PC-3 (cell line): ENCODE measurements at regions not wholly inside any gene's neighbourhood (a gene's known extent, or its start where the extent isn't known, plus 50 kb on each side); places are given as distances from the start of the nearest gene placed in this dataset.

Experiments
- ATAC-seq: fragments of 200-7000 bp; cut with Tn5 transposase; 2 replicates; pipeline ENCODE4 v1.9.1; 2020; ENCODE audit warnings: mild to moderate bottlenecking, moderate library complexity
- BruUV-seq: library from RNA; stranded (reverse); fragments of 400-500 nt; replicated peaks from 2 replicates; lab custom pipeline; 2021; lab: Mats Ljungman, UMichigan
- CTCF ChIA-PET: fragments of 300-600 bp; sonication (Branson Sonifier 250); formaldehyde crosslinking; loops from one replicate; lab custom pipeline; 2022; ENCODE audit warnings: antibody characterized with exemption; lab: Charles Lee
- POLR2A ChIA-PET: fragments of 300-600 bp; sonication (Branson Sonifier 250); formaldehyde crosslinking; loops from one replicate; lab custom pipeline; 2022; ENCODE audit warnings: antibody characterized with exemption; ENCODE audit not compliant: unreplicated experiment; lab: Charles Lee
- DNase-seq: peaks from one replicate; pipeline ENCODE4 v3.0.0-alpha.2; 2015
- H2AFZ ChIP-seq: fragments of 300-600 bp; sonication (generic); 2 replicates; pipeline ENCODE4 v1.6.0; 2016; ENCODE audit warnings: antibody characterized with exemption, low read length
- H3F3A ChIP-seq: fragments of 300-600 bp; sonication (generic); one replicate; pipeline ENCODE4 v1.6.0; 2017; ENCODE audit warnings: antibody characterized with exemption, low read length, control low read depth, mild to moderate bottlenecking; ENCODE audit not compliant: unreplicated experiment
- H3K27ac ChIP-seq: fragments of 300-600 bp; sonication (generic); 2 replicates; pipeline ENCODE4 v1.5.1; 2016; ENCODE audit warnings: mild to moderate bottlenecking, low read length
- H3K27me3 ChIP-seq: fragments of 300-600 bp; sonication (generic); 2 replicates; pipeline ENCODE4 v1.6.1; 2016; ENCODE audit warnings: low read length, mixed read lengths
- H3K36me3 ChIP-seq: fragments of 300-600 bp; sonication (generic); 2 replicates; pipeline ENCODE4 v1.6.1; 2016; ENCODE audit warnings: low read depth, mixed run types, low read length, mixed read lengths
- H3K4me1 ChIP-seq: fragments of 300-600 bp; sonication (generic); 2 replicates; pipeline ENCODE4 v1.5.1; 2016; ENCODE audit warnings: low read length; ENCODE audit not compliant: insufficient read depth
- H3K4me2 ChIP-seq: fragments of 300-600 bp; sonication (generic); 2 replicates; pipeline ENCODE4 v1.6.0; 2016; ENCODE audit warnings: low read length
- H3K4me3 ChIP-seq: fragments of 300-600 bp; sonication (generic); 2 replicates; pipeline ENCODE4 v1.5.1; 2016; ENCODE audit warnings: mild to moderate bottlenecking, low read length, mixed read lengths
- H3K79me2 ChIP-seq: fragments of 300-600 bp; sonication (generic); 2 replicates; pipeline ENCODE4 v1.6.1; 2017; ENCODE audit warnings: low read length, mixed read lengths
- H3K9ac ChIP-seq: fragments of 300-600 bp; sonication (generic); 2 replicates; pipeline ENCODE4 v1.6.0; 2016; ENCODE audit warnings: mild to moderate bottlenecking, low read length
- H3K9me2 ChIP-seq: fragments of 300-600 bp; sonication (generic); replicated peaks from 2 replicates; pipeline ENCODE4 v1.6.1; 2016; ENCODE audit warnings: mixed run types, low read length, mixed read lengths
- H3K9me3 ChIP-seq: fragments of 300-600 bp; sonication (generic); 2 replicates; pipeline ENCODE4 v1.6.1; 2016; ENCODE audit warnings: low read length, mixed read lengths
- H4K20me1 ChIP-seq: fragments of 300-600 bp; sonication (generic); 2 replicates; pipeline ENCODE4 v1.6.1; 2016; ENCODE audit warnings: low read length, mixed read lengths
- EZH2 ChIP-seq: fragments of 300-600 bp; sonication (generic); IDR thresholded peaks from one replicate; pipeline ENCODE4 v1.6.1; 2017; ENCODE audit warnings: antibody characterized with exemption, mild to moderate bottlenecking, low read length; ENCODE audit not compliant: unreplicated experiment
- EZH2phosphoT487 ChIP-seq: fragments of 300-600 bp; sonication (generic); IDR thresholded peaks from 2 replicates; pipeline ENCODE4 v1.6.1; 2018; ENCODE audit warnings: mild to moderate bottlenecking, antibody characterized with exemption, low read length, borderline replicate concordance
- intact Hi-C: fragments of 100-400 bp; cut with micrococcal nuclease; formaldehyde crosslinking; loops from 2 replicates; pipeline ENCODE4 v1.9.0; 2023
- TF ChIP-seq, protein P1 (sequence below): fragments of 300-600 bp; sonication (generic); conservative IDR thresholded peaks from 2 replicates; pipeline ENCODE4 v1.5.1; 2017; ENCODE audit warnings: antibody characterized with exemption, low read depth, mild to moderate bottlenecking, low read length

DNA sequence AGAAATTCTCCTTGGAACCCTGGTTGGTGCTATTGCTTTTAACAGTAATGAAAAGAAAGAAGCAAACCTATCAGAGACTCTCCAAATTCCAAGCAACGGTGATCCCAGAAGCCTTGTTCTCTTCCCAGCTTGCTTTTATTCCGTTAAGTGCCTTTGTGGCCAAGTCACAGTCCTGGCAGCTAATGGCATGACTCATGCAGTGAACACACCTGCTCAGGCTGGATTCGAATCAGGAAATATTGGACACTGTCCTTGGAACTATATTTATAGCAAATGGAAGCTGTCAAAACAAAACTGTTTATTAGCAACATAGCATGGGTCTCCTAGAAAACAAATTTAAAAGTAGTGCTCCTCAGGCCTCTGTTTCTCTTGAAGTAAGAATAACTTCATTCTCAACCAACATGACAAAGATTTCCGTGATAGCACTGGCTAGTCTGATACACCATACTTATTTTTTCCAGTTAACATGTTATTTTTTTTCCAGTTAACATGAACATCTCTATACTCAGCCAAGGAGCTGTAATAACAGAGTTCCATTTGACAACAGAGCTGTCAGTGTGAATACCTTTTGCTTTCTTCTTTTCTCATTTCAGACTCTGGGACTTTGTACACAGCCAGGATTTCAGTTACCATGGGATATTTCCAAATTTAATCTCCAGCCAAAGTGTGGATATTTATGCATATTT is 502.4 kb downstream of the GADD45G start:
- Histone ChIP-seq H3K9ac (no peak overlapping the region), H3K4me3 (no peak overlapping the region), H3K4me1 (no peaks in the 10 kb centered on the region), H4K20me1 (no peaks in the 10 kb centered on the region), H3K4me2 (no peak overlapping the region), H3K36me3 (no peaks in the 10 kb centered on the region), H3F3A (no peaks in the 10 kb centered on the region), H3K79me2 (no peaks in the 10 kb centered on the region), H3K27ac (no peak overlapping the region), H2AFZ (no peak overlapping the region), H3K9me2 (no peaks in the 10 kb centered on the region), H3K9me3 (no peaks in the 10 kb centered on the region), H3K27me3 (no peaks in the 10 kb centered on the region)
- ATAC-seq: peak; percentile 53
- ChIA-PET CTCF (no interaction called here), POLR2A (no interaction called here)
- TF ChIP-seq EZH2phosphoT487: no peak
- TF ChIP-seq, protein P1, sequence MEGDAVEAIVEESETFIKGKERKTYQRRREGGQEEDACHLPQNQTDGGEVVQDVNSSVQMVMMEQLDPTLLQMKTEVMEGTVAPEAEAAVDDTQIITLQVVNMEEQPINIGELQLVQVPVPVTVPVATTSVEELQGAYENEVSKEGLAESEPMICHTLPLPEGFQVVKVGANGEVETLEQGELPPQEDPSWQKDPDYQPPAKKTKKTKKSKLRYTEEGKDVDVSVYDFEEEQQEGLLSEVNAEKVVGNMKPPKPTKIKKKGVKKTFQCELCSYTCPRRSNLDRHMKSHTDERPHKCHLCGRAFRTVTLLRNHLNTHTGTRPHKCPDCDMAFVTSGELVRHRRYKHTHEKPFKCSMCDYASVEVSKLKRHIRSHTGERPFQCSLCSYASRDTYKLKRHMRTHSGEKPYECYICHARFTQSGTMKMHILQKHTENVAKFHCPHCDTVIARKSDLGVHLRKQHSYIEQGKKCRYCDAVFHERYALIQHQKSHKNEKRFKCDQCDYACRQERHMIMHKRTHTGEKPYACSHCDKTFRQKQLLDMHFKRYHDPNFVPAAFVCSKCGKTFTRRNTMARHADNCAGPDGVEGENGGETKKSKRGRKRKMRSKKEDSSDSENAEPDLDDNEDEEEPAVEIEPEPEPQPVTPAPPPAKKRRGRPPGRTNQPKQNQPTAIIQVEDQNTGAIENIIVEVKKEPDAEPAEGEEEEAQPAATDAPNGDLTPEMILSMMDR: no peak
- no peak for TF ChIP-seq EZH2
- DNase-seq: peak; percentile 49
- intact Hi-C loops: no loop called here
- no TSS peak for BruUV-seq

GRCh38 chr9:90107726-90108655 is 503.2 kb downstream of the GADD45G start:
- ATAC-seq: no peak
- Histone ChIP-seq H3K79me2 (no peaks in the 10 kb centered on the region), H3K27me3 (peaks cover under 1% of the 10 kb centered on the region; the same call in 1 of the 2 replicates), H3F3A (no peaks in the 10 kb centered on the region), H3K36me3 (no peaks in the 10 kb centered on the region), H3K9ac (no peak overlapping the region), H3K4me1 (no peaks in the 10 kb centered on the region), H3K9me2 (no peaks in the 10 kb centered on the region), H3K9me3 (no peaks in the 10 kb centered on the region), H4K20me1 (no peaks in the 10 kb centered on the region), H3K4me2 (no peak overlapping the region), H3K4me3 (no peak overlapping the region), H3K27ac (no peak overlapping the region), H2AFZ (no peak overlapping the region)
- no TSS peak for BruUV-seq
- no peak for DNase-seq
- ChIA-PET CTCF (no interaction called here), POLR2A (no interaction called here)
- TF ChIP-seq EZH2: no peak
- no peak for TF ChIP-seq EZH2phosphoT487
- TF ChIP-seq, protein P1: no peak
- intact Hi-C loops: no loop called here

DNA sequence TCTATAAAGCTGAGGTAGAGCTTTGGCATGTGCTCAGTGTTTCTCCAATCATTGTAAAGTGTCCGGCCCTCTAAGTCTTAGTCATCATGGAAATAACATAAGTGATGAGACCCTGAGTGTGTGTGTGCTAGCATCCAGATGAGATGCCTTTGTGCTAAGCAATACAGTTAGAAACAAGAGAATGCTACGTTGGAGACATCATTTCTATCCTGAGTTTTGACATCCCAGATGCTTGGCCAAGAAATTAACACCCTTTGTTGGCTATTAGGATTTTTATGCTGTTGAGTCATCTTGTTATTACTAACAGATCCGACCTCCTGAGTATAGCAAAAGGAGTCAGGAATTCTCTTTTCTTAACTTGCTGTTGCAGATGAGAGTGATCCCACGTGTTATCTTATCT is 508.0 kb downstream of the GADD45G start:
- Histone ChIP-seq H3K27ac (no peak overlapping the region), H3K79me2 (no peaks in the 10 kb centered on the region), H3K36me3 (no peaks in the 10 kb centered on the region), H2AFZ (no peak overlapping the region), H3F3A (no peaks in the 10 kb centered on the region), H3K9me2 (no peaks in the 10 kb centered on the region), H3K9me3 (no peaks in the 10 kb centered on the region), H3K9ac (no peak overlapping the region), H3K27me3 (peaks cover 4% of the 10 kb centered on the region; the same call in 1 of the 2 replicates), H3K4me2 (no peak overlapping the region), H3K4me1 (no peaks in the 10 kb centered on the region), H4K20me1 (no peaks in the 10 kb centered on the region), H3K4me3 (no peak overlapping the region)
- ChIA-PET CTCF (no interaction called here), POLR2A (no interaction called here)
- no peak for DNase-seq
- BruUV-seq: no TSS peak
- TF ChIP-seq EZH2 (no peak), EZH2phosphoT487 (no peak)
- TF ChIP-seq, protein P1: no peak
- no peak for ATAC-seq
- intact Hi-C loops: no loop called here
